Naive thymus-derived CD4-positive, alpha-beta T cell (primary cell): ENCODE measurements at regions not wholly inside any gene's neighbourhood (a gene's known extent, or its start where the extent isn't known, plus 50 kb on each side); places are given as distances from the start of the nearest gene placed in this dataset.

Experiments used
- ATAC-seq: fragments of 150-1000 bp; cut with Tn5 transposase; 2 replicates; pipeline ENCODE4 v1.10.0; 2021; ENCODE audit warnings: mild to moderate bottlenecking, moderate library complexity
- CTCF ChIA-PET: fragments of 350-600 bp; sonication (Branson Sonifier 250); formaldehyde crosslinking; loops from one replicate; lab custom pipeline; 2021; ENCODE audit warnings: antibody characterized with exemption; lab: Charles Lee
- POLR2A ChIA-PET: fragments of 350-600 bp; sonication (Branson Sonifier 250); formaldehyde crosslinking; loops from one replicate; lab custom pipeline; 2021; ENCODE audit warnings: antibody characterized with exemption, inconsistent platforms; lab: Charles Lee
- DNase-seq, 9 donors: peaks; one replicate each; pipeline versions ENCODE4 v3.0.0 to v3.0.0-alpha.2; 2020 to 2022; ENCODE audit warnings: mixed read lengths in 1 of 9
- H3K27ac ChIP-seq: one replicate; pipeline ENCODE4 v1.7.0; 2013; ENCODE audit warnings: mild to moderate bottlenecking, low read depth, low read length, moderate library complexity
- H3K27me3 ChIP-seq, 2 donors: one replicate each; pipeline ENCODE4 v1.7.0; 2013; ENCODE audit warnings: low read length in 2 of 2, mild to moderate bottlenecking in 2 of 2, moderate library complexity in 2 of 2; ENCODE audit not compliant: control insufficient read depth in 2 of 2, insufficient read depth in 2 of 2
- H3K36me3 ChIP-seq, 3 experiments: 1 replicate in 2 of 3; 2 replicates in 1 of 3; pipeline ENCODE4 v1.7.0; 2013; ENCODE audit warnings: low read length in 3 of 3, mild to moderate bottlenecking in 3 of 3, moderate library complexity in 1 of 3; ENCODE audit not compliant: insufficient read depth in 3 of 3, control insufficient read depth in 2 of 3
- H3K4me1 ChIP-seq, 2 donors: one replicate each; pipeline ENCODE4 v1.7.0; 2013; ENCODE audit warnings: low read length in 2 of 2, mild to moderate bottlenecking in 2 of 2, moderate library complexity in 1 of 2; ENCODE audit not compliant: control insufficient read depth in 2 of 2, insufficient read depth in 2 of 2
- H3K4me3 ChIP-seq: 2 replicates; pipeline ENCODE4 v1.7.0; 2013; ENCODE audit warnings: mild to moderate bottlenecking, low read length
- H3K9me3 ChIP-seq, 3 experiments: 1 replicate in 2 of 3; 2 replicates in 1 of 3; pipeline ENCODE4 v1.7.0; 2013; ENCODE audit warnings: low read length in 3 of 3; ENCODE audit not compliant: control insufficient read depth in 2 of 3
- H3K27ac Mint-ChIP-seq, 9 donors: one replicate each; pipeline ENCODE4 v1.8.0; 2020 to 2022; ENCODE audit warnings: mixed read lengths in 9 of 9, mild to moderate bottlenecking in 8 of 9, moderate library complexity in 5 of 9, inconsistent platforms in 2 of 9
- H3K27me3 Mint-ChIP-seq, 5 donors: one replicate each; pipeline ENCODE4 v1.8.0; 2021 to 2022; ENCODE audit warnings: mixed read lengths in 5 of 5, mild to moderate bottlenecking in 1 of 5
- H3K36me3 Mint-ChIP-seq, 5 donors: one replicate each; pipeline ENCODE4 v1.8.0; 2020 to 2022; ENCODE audit warnings: mixed read lengths in 5 of 5, mild to moderate bottlenecking in 3 of 5, inconsistent platforms in 1 of 5
- H3K4me1 Mint-ChIP-seq, 7 donors: one replicate each; pipeline ENCODE4 v1.8.0; 2020 to 2022; ENCODE audit warnings: mixed read lengths in 7 of 7, mild to moderate bottlenecking in 3 of 7, inconsistent platforms in 1 of 7
- H3K4me3 Mint-ChIP-seq, 10 donors: one replicate each; pipeline ENCODE4 v1.8.0; 2020 to 2022; ENCODE audit warnings: mild to moderate bottlenecking in 10 of 10, mixed read lengths in 10 of 10, moderate library complexity in 6 of 10, inconsistent platforms in 2 of 10
- H3K9me3 Mint-ChIP-seq, 11 donors: one replicate each; pipeline ENCODE4 v1.8.0; 2020 to 2022; ENCODE audit warnings: mixed read lengths in 11 of 11, mild to moderate bottlenecking in 4 of 11, inconsistent platforms in 1 of 11, moderate library complexity in 1 of 11
- intact Hi-C, 2 donors: fragments of 100-400 bp; cut with micrococcal nuclease; formaldehyde crosslinking; loops; one replicate each; pipeline ENCODE4 v1.15.1; 2023

- H3K4me1 Mint-ChIP-seq, result no peaks in the 10 kb centered on the region
- Histone ChIP-seq H3K4me3 (no peak overlapping the region), H3K27me3 (no peaks in the 10 kb centered on the region), H3K4me1 (no peaks in the 10 kb centered on the region), H3K27ac (no peak overlapping the region), H3K9me3 (no peaks in the 10 kb centered on the region), H3K36me3 (no peaks in the 10 kb centered on the region)
- peaks cover 0 to 35% (median 5%) of the 10 kb centered on the region in 5 donors for H3K27me3 Mint-ChIP-seq
- H3K27ac Mint-ChIP-seq, result no peak overlapping the region
- ChIA-PET CTCF (no interaction called here), POLR2A (no interaction called here)
- ATAC-seq, result no peak
- intact Hi-C loops, result no loop called here
- H3K36me3 Mint-ChIP-seq, result no peaks in the 10 kb centered on the region
- DNase-seq, result no peak
- no peaks in the 10 kb centered on the region for H3K9me3 Mint-ChIP-seq
- H3K4me3 Mint-ChIP-seq, result no peak overlapping the region
Measured at GRCh38 chr17:51347851-51348584, 87.7 kb downstream of the UTP18 start.

- Mint-ChIP-seq H3K27me3 (peaks cover 0 to 47% (median 9%) of the 10 kb centered on the region in 5 donors), H3K9me3 (no peaks in the 10 kb centered on the region), H3K27ac (peak overlapping the region in 1 of 9 donors; percentile 33), H3K4me1 (no peaks in the 10 kb centered on the region), H3K4me3 (no peak overlapping the region), H3K36me3 (no peaks in the 10 kb centered on the region)
- DNase-seq, result no peak
- Histone ChIP-seq H3K36me3 (no peaks in the 10 kb centered on the region), H3K4me3 (no peak overlapping the region), H3K27ac (no peak overlapping the region), H3K4me1 (no peaks in the 10 kb centered on the region), H3K9me3 (no peaks in the 10 kb centered on the region), H3K27me3 (no peaks in the 10 kb centered on the region)
- POLR2A ChIA-PET, result no interaction called here
- no peak for ATAC-seq
- intact Hi-C loops, result no loop called here
- CTCF ChIA-PET, result interaction anchor here (1.0 kb wide), 1 partner anchor 190 kb away, joined by 3 read pairs; no protein-coding TSS in a partner anchor
Measured at GRCh38 chr17:51351080-51351479, 90.7 kb downstream of the UTP18 start.

- Histone ChIP-seq H3K36me3 (no peaks in the 10 kb centered on the region), H3K27me3 (no peaks in the 10 kb centered on the region), H3K4me1 (no peaks in the 10 kb centered on the region), H3K27ac (no peak overlapping the region), H3K9me3 (no peaks in the 10 kb centered on the region), H3K4me3 (no peak overlapping the region)
- no peaks in the 10 kb centered on the region for H3K9me3 Mint-ChIP-seq
- ChIA-PET POLR2A (no interaction called here), CTCF (interaction anchor here (1.0 kb wide), 1 partner anchor 189 kb away, joined by 3 read pairs; no protein-coding TSS in a partner anchor)
- intact Hi-C loops, result no loop called here
- H3K27me3 Mint-ChIP-seq, result peaks cover 0 to 50% (median 9%) of the 10 kb centered on the region in 5 donors
- peaks cover 0 to 2% (median 0%) of the 10 kb centered on the region in 7 donors for H3K4me1 Mint-ChIP-seq
- H3K27ac Mint-ChIP-seq, result no peak overlapping the region
- ATAC-seq (no peak), DNase-seq (no peak)
- H3K4me3 Mint-ChIP-seq, result no peak overlapping the region
- no peaks in the 10 kb centered on the region for H3K36me3 Mint-ChIP-seq
Measured at GRCh38 chr17:51351890-51352289, 91.5 kb downstream of the UTP18 start.

GRCh38 chr17:51352798-51353197, 92.5 kb downstream of the UTP18 start:
- peaks cover 0 to 2% (median 0%) of the 10 kb centered on the region in 7 donors for H3K4me1 Mint-ChIP-seq
- H3K36me3 ChIP-seq, result no peaks in the 10 kb centered on the region
- no peaks in the 10 kb centered on the region for H3K9me3 ChIP-seq
- H3K4me1 ChIP-seq, result no peaks in the 10 kb centered on the region
- peaks cover 0 to 50% (median 9%) of the 10 kb centered on the region in 5 donors for H3K27me3 Mint-ChIP-seq
- no peak overlapping the region for H3K27ac ChIP-seq
- no peak for DNase-seq
- no peak for ATAC-seq
- POLR2A ChIA-PET, result no interaction called here
- H3K27ac Mint-ChIP-seq, result peak overlapping the region in 1 of 9 donors; percentile 13
- no peaks in the 10 kb centered on the region for H3K36me3 Mint-ChIP-seq
- no peak overlapping the region for H3K4me3 ChIP-seq
- intact Hi-C loops, result no loop called here
- CTCF ChIA-PET, result no interaction called here
- H3K9me3 Mint-ChIP-seq, result no peaks in the 10 kb centered on the region
- H3K27me3 ChIP-seq, result no peaks in the 10 kb centered on the region
- no peak overlapping the region for H3K4me3 Mint-ChIP-seq

GRCh38 chr17:51353296-51353695, 93.0 kb downstream of the UTP18 start:
- peaks cover 0 to 2% (median 0%) of the 10 kb centered on the region in 7 donors for H3K4me1 Mint-ChIP-seq
- DNase-seq (no peak), ATAC-seq (no peak)
- no peak overlapping the region for H3K27ac Mint-ChIP-seq
- H3K9me3 ChIP-seq, result no peaks in the 10 kb centered on the region
- H3K27me3 Mint-ChIP-seq, result peaks cover 0 to 54% (median 9%) of the 10 kb centered on the region in 5 donors
- H3K27ac ChIP-seq, result no peak overlapping the region
- no peak overlapping the region for H3K4me3 ChIP-seq
- no peaks in the 10 kb centered on the region for H3K9me3 Mint-ChIP-seq
- H3K36me3 Mint-ChIP-seq, result no peaks in the 10 kb centered on the region
- H3K4me3 Mint-ChIP-seq, result no peak overlapping the region
- ChIA-PET POLR2A (no interaction called here), CTCF (interaction anchor here (1.1 kb wide), 1 partner anchor 18 kb away, joined by 3 read pairs; no protein-coding TSS in a partner anchor)
- H3K4me1 ChIP-seq, result no peaks in the 10 kb centered on the region
- intact Hi-C loops, result no loop called here
- no peaks in the 10 kb centered on the region for H3K27me3 ChIP-seq
- H3K36me3 ChIP-seq, result no peaks in the 10 kb centered on the region

GRCh38 chr17:51354936-51355335, 94.6 kb downstream of the UTP18 start:
- Histone ChIP-seq H3K4me3 (no peak overlapping the region), H3K9me3 (no peaks in the 10 kb centered on the region), H3K27ac (no peak overlapping the region), H3K27me3 (no peaks in the 10 kb centered on the region), H3K36me3 (no peaks in the 10 kb centered on the region), H3K4me1 (no peaks in the 10 kb centered on the region)
- H3K9me3 Mint-ChIP-seq, result peaks cover 0 to 3% (median 0%) of the 10 kb centered on the region in 11 donors
- no peak for DNase-seq
- peaks cover 0 to 45% (median 9%) of the 10 kb centered on the region in 5 donors for H3K27me3 Mint-ChIP-seq
- no peak overlapping the region for H3K4me3 Mint-ChIP-seq
- no peaks in the 10 kb centered on the region for H3K36me3 Mint-ChIP-seq
- ChIA-PET POLR2A (no interaction called here), CTCF (no interaction called here)
- ATAC-seq, result no peak
- intact Hi-C loops, result no loop called here
- peaks cover 0 to 2% (median 0%) of the 10 kb centered on the region in 7 donors for H3K4me1 Mint-ChIP-seq
- H3K27ac Mint-ChIP-seq, result peak overlapping the region in 1 of 9 donors; percentile 34
